GM12891 (cell line): ENCODE measurements at regions not wholly inside any gene's neighbourhood (a gene's known extent, or its start where the extent isn't known, plus 50 kb on each side); places are given as distances from the start of the nearest gene placed in this dataset.
"Not testable (repeated sequence)": the region's sequence is repeated elsewhere in the genome, so short reads cannot be mapped to it uniquely, and the experiment has no call there.

Source experiments
- DNase-seq: peaks from one replicate; pipeline ENCODE4 v3.0.0; 2011; ENCODE audit warnings: low spot score; ENCODE audit not compliant: insufficient read length
- FAIRE-seq: peaks from 2 replicates; lab custom pipeline; 2011; peaks lifted over from hg19 to GRCh38; lab: Jason Lieb, UNC
- PAX5 ChIP-seq: IDR thresholded peaks from 2 replicates; pipeline ENCODE4 v1.6.1; 2011; ENCODE audit warnings: low read length, moderate library complexity, mild to moderate bottlenecking; ENCODE audit not compliant: insufficient read depth, severe bottlenecking
- POLR2A ChIP-seq: IDR thresholded peaks from 2 replicates; pipeline ENCODE4 v1.6.1; 2011; ENCODE audit warnings: low read depth, low read length, control low read depth
- POLR2AphosphoS5 ChIP-seq: IDR thresholded peaks from 2 replicates; pipeline ENCODE4 v1.6.1; 2011; ENCODE audit warnings: low read depth, low read length, control low read depth
- POU2F2 ChIP-seq: IDR thresholded peaks from 2 replicates; pipeline ENCODE4 v1.6.1; 2011; ENCODE audit warnings: low read depth, mild to moderate bottlenecking, control low read depth, low read length, moderate library complexity
- SPI1 ChIP-seq: IDR thresholded peaks from 2 replicates; pipeline ENCODE4 v1.6.1; 2011; ENCODE audit warnings: low read depth, low read length, control low read depth
- TAF1 ChIP-seq: IDR thresholded peaks from 2 replicates; pipeline ENCODE4 v1.6.1; 2011; ENCODE audit warnings: low read depth, low read length, control low read depth

GRCh38 chr16:59487067-59487466 lies 753.0 kb upstream of the GOT2 start:
- TF ChIP-seq POU2F2: no peak
- no peak for TF ChIP-seq TAF1
- TF ChIP-seq PAX5: no peak
- TF ChIP-seq POLR2AphosphoS5: no peak
- no peak for TF ChIP-seq POLR2A
- TF ChIP-seq SPI1: no peak
- DNase-seq (no peak), FAIRE-seq (no peak)

- FAIRE-seq (no peak), DNase-seq (no peak)
- TF ChIP-seq POU2F2 (no peak), TAF1 (no peak), POLR2AphosphoS5 (no peak), POLR2A (no peak), SPI1 (no peak), PAX5 (no peak)
These were observed 750.9 kb upstream of the GOT2 start for GRCh38 chr16:59484833-59485516.

- no peak for DNase-seq
- FAIRE-seq: no peak
- no peak for TF ChIP-seq SPI1
- TF ChIP-seq POU2F2: no peak
- TF ChIP-seq POLR2A: no peak
- TF ChIP-seq POLR2AphosphoS5: no peak
- no peak for TF ChIP-seq PAX5
These were observed 744.7 kb upstream of the GOT2 start for GRCh38 chr16:59478838-59479237.

- TF ChIP-seq TAF1: no peak
- no peak for DNase-seq
- no peak for FAIRE-seq
These were observed 736.4 kb upstream of the GOT2 start for GRCh38 chr16:59470556-59470955.

- no peak for TF ChIP-seq POLR2AphosphoS5
- no peak for TF ChIP-seq TAF1
- TF ChIP-seq SPI1: no peak
- no peak for TF ChIP-seq POLR2A
- no peak for TF ChIP-seq PAX5
- TF ChIP-seq POU2F2: no peak
- no peak for FAIRE-seq
- no peak for DNase-seq
These were observed 735.1 kb upstream of the GOT2 start for GRCh38 chr16:59469266-59469665.

GRCh38 chr16:59463776-59464175 lies 729.7 kb upstream of the GOT2 start:
- DNase-seq (no peak), FAIRE-seq (no peak)
- TF ChIP-seq POLR2A (no peak), TAF1 (no peak), POLR2AphosphoS5 (no peak), PAX5 (no peak), SPI1 (no peak), POU2F2 (no peak)

- no peak for FAIRE-seq
- DNase-seq: no peak
- TF ChIP-seq POLR2A (no peak), PAX5 (no peak), TAF1 (no peak), POLR2AphosphoS5 (no peak), POU2F2 (no peak), SPI1 (no peak)
These were observed 725.7 kb upstream of the GOT2 start for GRCh38 chr16:59459806-59460205.

GRCh38 chr16:59455497-59455896 lies 721.4 kb upstream of the GOT2 start:
- no peak for TF ChIP-seq POU2F2
- TF ChIP-seq POLR2AphosphoS5: no peak
- TF ChIP-seq TAF1: no peak
- TF ChIP-seq SPI1: no peak
- TF ChIP-seq POLR2A: no peak
- TF ChIP-seq PAX5: no peak
- FAIRE-seq: no peak
- DNase-seq: no peak

GRCh38 chr16:59450513-59450912 lies 716.4 kb upstream of the GOT2 start:
- not testable (repeated sequence) for DNase-seq, FAIRE-seq

GRCh38 chr16:59440502-59440901 lies 706.4 kb upstream of the GOT2 start:
- TF ChIP-seq POLR2A (no peak), SPI1 (no peak), POU2F2 (no peak), TAF1 (no peak), PAX5 (no peak), POLR2AphosphoS5 (no peak)
- DNase-seq: no peak
- FAIRE-seq: no peak

- no peak for DNase-seq
- no peak for FAIRE-seq
- TF ChIP-seq POLR2A (no peak), PAX5 (no peak), POU2F2 (no peak), POLR2AphosphoS5 (no peak), TAF1 (no peak), SPI1 (no peak)
These were observed 698.8 kb upstream of the GOT2 start for GRCh38 chr16:59432896-59433295.
